ENCODE measurements at regions not wholly inside any gene's neighbourhood (a gene's known extent, or its start where the extent isn't known, plus 50 kb on each side); places are given as distances from the start of the nearest gene placed in this dataset.

- H3K27ac Mint-ChIP-seq (ENCODE audit: unreplicated experiment), result no peak overlapping the region
These were observed 1600.1 kb downstream of the DPP10 start for GRCh38 chr2:116042530-116042929.

GRCh38 chr2:116057538-116057937 lies 1615.1 kb downstream of the DPP10 start:
- Mint-ChIP-seq H3K27ac (ENCODE audit: unreplicated experiment) (no peak overlapping the region), H3K9me3 (ENCODE audit: unreplicated experiment) (peaks cover 18% of the 10 kb centered on the region), H3K4me1 (ENCODE audit: low read depth, unreplicated experiment) (no peaks in the 10 kb centered on the region), H3K36me3 (ENCODE audit: insufficient read depth, unreplicated experiment) (no peaks in the 10 kb centered on the region), H3K4me3 (ENCODE audit: unreplicated experiment) (no peak overlapping the region), H3K27me3 (ENCODE audit: insufficient read depth, unreplicated experiment) (no peaks in the 10 kb centered on the region)
- Histone ChIP-seq H3K4me3 (ENCODE audit: low read depth, low read length) (no peak overlapping the region), H3K9me3 (no peaks in the 10 kb centered on the region), H3K36me3 (ENCODE audit: control insufficient read depth, insufficient read depth, low read length) (no peaks in the 10 kb centered on the region), H3K27me3 (replicated peaks; ENCODE audit: control insufficient read depth, insufficient read depth, low read length) (no peaks in the 10 kb centered on the region), H3K4me1 (no peaks in the 10 kb centered on the region)
- ChIA-PET POLR2A (no interaction called here), CTCF (no interaction called here)
- BruUV-seq (replicated peaks), result no TSS peak
- no peak for TF ChIP-seq CTCF (IDR thresholded peaks at IDR 0.05; ENCODE audit: insufficient read depth in 1 of 2, low read depth in 1 of 2, low read length in 1 of 2, severe bottlenecking in 1 of 2, unreplicated experiment in 1 of 2)
- no peak for DNase-seq
- intact Hi-C loops (cut with micrococcal nuclease; ENCODE audit: unreplicated experiment), result no loop called here

More at GRCh38 chr2:116042530-116042929, 1600.1 kb downstream of the DPP10 start:
- H3K4me3 Mint-ChIP-seq (ENCODE audit: unreplicated experiment), result no peak overlapping the region
- intact Hi-C loops (cut with micrococcal nuclease; ENCODE audit: unreplicated experiment), result no loop called here
- no peaks in the 10 kb centered on the region for H3K36me3 ChIP-seq (ENCODE audit: control insufficient read depth, insufficient read depth, low read length)
- ChIA-PET POLR2A (no interaction called here), CTCF (no interaction called here)
- H3K9me3 Mint-ChIP-seq (ENCODE audit: unreplicated experiment), result peaks cover 21% of the 10 kb centered on the region
- no peak overlapping the region for H3K4me3 ChIP-seq (ENCODE audit: low read depth, low read length)
- no peaks in the 10 kb centered on the region for H3K4me1 ChIP-seq
- H3K4me1 Mint-ChIP-seq (ENCODE audit: low read depth, unreplicated experiment), result no peaks in the 10 kb centered on the region
- H3K27me3 ChIP-seq (replicated peaks; ENCODE audit: control insufficient read depth, insufficient read depth, low read length), result no peaks in the 10 kb centered on the region
- no TSS peak for BruUV-seq (replicated peaks)
- H3K36me3 Mint-ChIP-seq (ENCODE audit: insufficient read depth, unreplicated experiment), result no peaks in the 10 kb centered on the region
- H3K27me3 Mint-ChIP-seq (ENCODE audit: insufficient read depth, unreplicated experiment), result no peaks in the 10 kb centered on the region
- no peak for DNase-seq
- TF ChIP-seq CTCF (IDR thresholded peaks at IDR 0.05; ENCODE audit: insufficient read depth in 1 of 2, low read depth in 1 of 2, low read length in 1 of 2, severe bottlenecking in 1 of 2, unreplicated experiment in 1 of 2), result no peak
- H3K9me3 ChIP-seq, result no peaks in the 10 kb centered on the region

GRCh38 chr2:116061023-116061422 lies 1618.6 kb downstream of the DPP10 start:
- Histone ChIP-seq H3K4me1 (no peaks in the 10 kb centered on the region), H3K27me3 (replicated peaks; ENCODE audit: control insufficient read depth, insufficient read depth, low read length) (no peaks in the 10 kb centered on the region), H3K4me3 (ENCODE audit: low read depth, low read length) (no peak overlapping the region), H3K36me3 (ENCODE audit: control insufficient read depth, insufficient read depth, low read length) (no peaks in the 10 kb centered on the region), H3K9me3 (no peaks in the 10 kb centered on the region)
- BruUV-seq (replicated peaks), result no TSS peak
- intact Hi-C loops (cut with micrococcal nuclease; ENCODE audit: unreplicated experiment), result no loop called here
- Mint-ChIP-seq H3K27me3 (ENCODE audit: insufficient read depth, unreplicated experiment) (no peaks in the 10 kb centered on the region), H3K4me1 (ENCODE audit: low read depth, unreplicated experiment) (no peaks in the 10 kb centered on the region), H3K36me3 (ENCODE audit: insufficient read depth, unreplicated experiment) (no peaks in the 10 kb centered on the region), H3K27ac (ENCODE audit: unreplicated experiment) (no peak overlapping the region), H3K4me3 (ENCODE audit: unreplicated experiment) (no peak overlapping the region), H3K9me3 (ENCODE audit: unreplicated experiment) (no peaks in the 10 kb centered on the region)
- no peak for DNase-seq
- POLR2A ChIA-PET, result no interaction called here
- no peak for TF ChIP-seq CTCF (IDR thresholded peaks at IDR 0.05; ENCODE audit: insufficient read depth in 1 of 2, low read depth in 1 of 2, low read length in 1 of 2, severe bottlenecking in 1 of 2, unreplicated experiment in 1 of 2)
- CTCF ChIA-PET, result no interaction called here
